ENCODE measurements at regions not wholly inside any gene's neighbourhood (a gene's known extent, or its start where the extent isn't known, plus 50 kb on each side); places are given as distances from the start of the nearest gene placed in this dataset.

DNA sequence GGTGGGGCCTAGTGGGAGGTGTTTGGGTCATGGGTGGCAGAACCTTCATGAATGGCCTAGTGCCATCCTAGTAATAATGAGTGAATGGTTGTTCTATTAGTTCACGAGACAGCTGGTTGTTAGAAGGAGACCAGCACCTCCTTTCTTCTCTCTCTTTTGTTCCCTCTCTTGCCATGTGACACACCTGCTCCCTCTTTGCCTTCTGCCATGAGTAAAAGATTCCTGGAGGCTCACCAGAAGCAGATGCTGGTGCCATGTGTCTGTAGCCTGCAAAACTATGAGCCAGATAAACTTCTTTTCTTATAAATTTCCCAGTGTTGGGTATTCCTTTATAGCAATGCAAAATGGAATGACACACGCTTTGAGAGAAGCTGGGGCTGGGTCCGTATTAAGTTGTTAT, 89.0 kb upstream of the SLC4A7 start:
- TF ChIP-seq, protein P1, sequence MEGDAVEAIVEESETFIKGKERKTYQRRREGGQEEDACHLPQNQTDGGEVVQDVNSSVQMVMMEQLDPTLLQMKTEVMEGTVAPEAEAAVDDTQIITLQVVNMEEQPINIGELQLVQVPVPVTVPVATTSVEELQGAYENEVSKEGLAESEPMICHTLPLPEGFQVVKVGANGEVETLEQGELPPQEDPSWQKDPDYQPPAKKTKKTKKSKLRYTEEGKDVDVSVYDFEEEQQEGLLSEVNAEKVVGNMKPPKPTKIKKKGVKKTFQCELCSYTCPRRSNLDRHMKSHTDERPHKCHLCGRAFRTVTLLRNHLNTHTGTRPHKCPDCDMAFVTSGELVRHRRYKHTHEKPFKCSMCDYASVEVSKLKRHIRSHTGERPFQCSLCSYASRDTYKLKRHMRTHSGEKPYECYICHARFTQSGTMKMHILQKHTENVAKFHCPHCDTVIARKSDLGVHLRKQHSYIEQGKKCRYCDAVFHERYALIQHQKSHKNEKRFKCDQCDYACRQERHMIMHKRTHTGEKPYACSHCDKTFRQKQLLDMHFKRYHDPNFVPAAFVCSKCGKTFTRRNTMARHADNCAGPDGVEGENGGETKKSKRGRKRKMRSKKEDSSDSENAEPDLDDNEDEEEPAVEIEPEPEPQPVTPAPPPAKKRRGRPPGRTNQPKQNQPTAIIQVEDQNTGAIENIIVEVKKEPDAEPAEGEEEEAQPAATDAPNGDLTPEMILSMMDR (IDR thresholded peaks at IDR 0.05; ENCODE audit: insufficient read depth, low read length, poor library complexity, severe bottlenecking): no peak
- Histone ChIP-seq H3K36me3 (ENCODE audit: control insufficient read depth, insufficient read depth, low read length) (no peaks in the 10 kb centered on the region), H3K4me3 (replicated peaks; ENCODE audit: low read depth, low read length) (no peak overlapping the region), H3K27me3 (replicated peaks; ENCODE audit: control insufficient read depth, insufficient read depth, low read length) (peaks cover 1% of the 10 kb centered on the region; the same call in 1 of the 2 replicates)
- no peak for DNase-seq (ENCODE audit: extremely low read depth, insufficient read length)

DNA sequence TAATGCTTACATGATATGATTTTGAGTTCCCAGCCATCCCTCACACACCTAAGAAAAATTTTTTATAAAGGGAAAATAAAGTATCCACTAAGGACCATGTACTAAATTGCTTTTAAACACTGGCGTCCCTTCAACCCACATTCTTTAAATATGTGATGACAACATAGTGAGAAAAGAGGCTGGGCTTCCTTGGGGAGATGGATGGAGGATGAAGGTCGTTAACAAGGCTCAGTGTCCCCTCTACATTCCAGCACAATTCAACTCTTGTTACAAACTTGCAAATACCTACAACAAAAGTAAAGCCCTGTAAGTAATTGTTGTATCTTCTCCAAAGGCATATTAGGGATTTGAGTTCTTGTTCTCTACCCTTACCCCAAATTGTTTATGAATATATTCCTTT, 87.2 kb upstream of the SLC4A7 start:
- H3K27me3 ChIP-seq (replicated peaks; ENCODE audit: control insufficient read depth, insufficient read depth, low read length): peaks cover 1% of the 10 kb centered on the region; the same call in 1 of the 2 replicates
- no peaks in the 10 kb centered on the region for H3K36me3 ChIP-seq (ENCODE audit: control insufficient read depth, insufficient read depth, low read length)
- H3K4me3 ChIP-seq (replicated peaks; ENCODE audit: low read depth, low read length): no peak overlapping the region
- no peak for DNase-seq (ENCODE audit: extremely low read depth, insufficient read length)
- TF ChIP-seq, protein P1 (IDR thresholded peaks at IDR 0.05; ENCODE audit: insufficient read depth, low read length, poor library complexity, severe bottlenecking): no peak

DNA sequence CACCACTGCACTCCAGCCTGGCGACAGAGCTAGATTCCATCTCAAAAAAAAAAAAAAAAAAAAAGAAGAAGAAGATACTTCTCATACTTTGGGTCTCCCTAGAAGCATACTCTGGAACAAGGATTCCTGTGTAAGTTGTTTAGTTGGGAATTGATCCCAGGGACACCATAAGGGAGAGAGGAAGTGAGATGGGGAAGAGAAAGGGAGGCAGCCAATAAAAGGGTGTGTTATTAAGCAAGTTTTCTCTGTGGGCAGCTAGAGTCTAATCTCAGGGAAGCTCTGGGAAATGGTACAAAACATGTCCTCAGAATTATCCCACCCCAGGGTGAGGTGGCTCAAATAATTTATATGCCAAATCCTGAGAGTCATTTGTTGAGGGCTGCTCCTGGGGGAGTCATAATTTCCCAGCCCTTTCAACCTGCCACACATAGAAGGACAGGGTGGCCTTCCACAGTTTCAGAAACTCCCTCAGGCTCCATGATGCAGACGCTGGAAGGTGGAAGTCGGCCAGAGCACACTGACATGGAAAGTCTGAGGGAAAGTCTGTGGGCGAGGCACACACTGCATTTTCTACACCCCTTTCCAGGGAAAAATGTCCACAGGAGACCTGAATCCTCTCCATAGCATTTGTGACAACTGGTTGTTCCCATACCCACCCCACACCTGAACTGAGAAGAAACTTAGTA, 86.4 kb upstream of the SLC4A7 start:
- peaks cover 1% of the 10 kb centered on the region; the same call in 1 of the 2 replicates for H3K27me3 ChIP-seq (replicated peaks; ENCODE audit: control insufficient read depth, insufficient read depth, low read length)
- TF ChIP-seq, protein P1 (IDR thresholded peaks at IDR 0.05; ENCODE audit: insufficient read depth, low read length, poor library complexity, severe bottlenecking): no peak
- H3K36me3 ChIP-seq (ENCODE audit: control insufficient read depth, insufficient read depth, low read length): no peaks in the 10 kb centered on the region
- H3K4me3 ChIP-seq (replicated peaks; ENCODE audit: low read depth, low read length): no peak overlapping the region
- DNase-seq (ENCODE audit: extremely low read depth, insufficient read length): no peak

DNA sequence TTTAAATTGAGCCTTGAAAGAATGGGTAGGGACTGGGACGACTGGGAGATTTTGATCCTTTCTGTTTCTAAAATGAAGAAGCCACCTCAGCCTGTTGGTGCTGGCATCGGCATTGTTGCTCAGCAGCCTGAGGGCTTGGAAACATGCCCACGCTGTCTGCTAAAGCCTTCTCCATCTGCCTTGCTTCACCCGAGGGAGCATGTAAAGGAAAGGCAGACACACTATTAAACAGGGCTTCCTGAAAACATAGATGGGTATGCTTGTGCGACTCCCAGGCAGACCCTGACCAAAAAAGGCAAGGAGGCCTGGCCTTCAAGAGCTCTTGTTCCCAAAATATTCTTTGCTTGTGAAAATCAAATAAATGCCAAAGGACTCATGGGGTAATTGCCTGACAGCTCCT, 84.2 kb upstream of the SLC4A7 start:
- DNase-seq (ENCODE audit: extremely low read depth, insufficient read length): no peak
- Histone ChIP-seq H3K27me3 (replicated peaks; ENCODE audit: control insufficient read depth, insufficient read depth, low read length) (peaks cover 1% of the 10 kb centered on the region; the same call in 1 of the 2 replicates), H3K36me3 (ENCODE audit: control insufficient read depth, insufficient read depth, low read length) (no peaks in the 10 kb centered on the region), H3K4me3 (replicated peaks; ENCODE audit: low read depth, low read length) (no peak overlapping the region)
- TF ChIP-seq, protein P1 (IDR thresholded peaks at IDR 0.05; ENCODE audit: insufficient read depth, low read length, poor library complexity, severe bottlenecking): no peak

DNA sequence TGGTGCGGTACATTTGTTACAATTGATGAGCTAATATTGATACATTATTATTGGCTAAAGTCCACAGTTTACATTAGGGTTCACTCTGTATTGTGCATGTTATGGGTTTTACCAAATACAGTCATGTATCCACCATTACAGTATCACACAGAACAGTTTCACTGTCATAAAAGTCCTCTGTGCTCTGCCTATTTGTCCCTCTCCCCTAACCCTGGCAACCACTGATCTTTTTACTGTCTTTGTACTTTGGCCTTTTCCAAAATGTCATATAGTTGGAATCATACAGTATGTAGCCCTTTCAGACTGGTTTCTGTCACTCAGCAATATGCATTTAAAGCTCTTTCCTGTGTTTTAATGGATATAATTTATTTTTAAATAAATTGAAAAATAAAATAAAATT, 83.1 kb upstream of the SLC4A7 start:
- no peak overlapping the region for H3K4me3 ChIP-seq (replicated peaks; ENCODE audit: low read depth, low read length)
- no peaks in the 10 kb centered on the region for H3K36me3 ChIP-seq (ENCODE audit: control insufficient read depth, insufficient read depth, low read length)
- DNase-seq (ENCODE audit: extremely low read depth, insufficient read length): no peak
- peaks cover 1% of the 10 kb centered on the region; the same call in 1 of the 2 replicates for H3K27me3 ChIP-seq (replicated peaks; ENCODE audit: control insufficient read depth, insufficient read depth, low read length)
- TF ChIP-seq, protein P1 (IDR thresholded peaks at IDR 0.05; ENCODE audit: insufficient read depth, low read length, poor library complexity, severe bottlenecking): no peak
